HepG2 (cell line): ENCODE measurements at regions not wholly inside any gene's neighbourhood (a gene's known extent, or its start where the extent isn't known, plus 50 kb on each side); places are given as distances from the start of the nearest gene placed in this dataset.

Source experiments
- CENPBD1 ChIP-seq: sonication (generic); formaldehyde crosslinking; IDR thresholded peaks from 2 replicates; pipeline ENCODE4 v1.8.0; 2022; ENCODE audit warnings: missing genetic modification reagents, low read depth, mild to moderate bottlenecking, borderline replicate concordance
- CSRNP2 ChIP-seq: sonication (generic); formaldehyde crosslinking; conservative IDR thresholded peaks from 2 replicates; pipeline ENCODE4 v1.8.0; 2022; ENCODE audit warnings: low read depth, missing genetic modification reagents
- CTCF ChIP-seq: sonication (generic); formaldehyde crosslinking; IDR thresholded peaks from 2 replicates; pipeline ENCODE4 v1.5.0; 2020; ENCODE audit warnings: mild to moderate bottlenecking, missing genetic modification reagents, moderate library complexity
- EZH2 ChIP-seq: conservative IDR thresholded peaks from 2 replicates; pipeline ENCODE4 v1.6.1; 2012; ENCODE audit warnings: mild to moderate bottlenecking, low read depth, low read length, moderate library complexity
- HNRNPLL ChIP-seq: fragments of 200-400 bp; formaldehyde crosslinking; IDR thresholded peaks from 2 replicates; pipeline ENCODE4 v1.6.1; 2017; ENCODE audit warnings: mild to moderate bottlenecking, low read depth, low read length; ENCODE audit not compliant: poor library complexity, severe bottlenecking
- NFYB ChIP-seq: sonication (generic); formaldehyde crosslinking; IDR thresholded peaks from 2 replicates; pipeline ENCODE4 v1.4.0; 2020; ENCODE audit warnings: missing genetic modification reagents
- POLR2A ChIP-seq, 2 experiments: IDR thresholded peaks; 2 replicates each; pipeline ENCODE4 v1.6.1; 2011; ENCODE audit warnings: low read depth in 2 of 2, low read length in 2 of 2, mild to moderate bottlenecking in 1 of 2, moderate library complexity in 1 of 2; ENCODE audit not compliant: insufficient read depth in 1 of 2
- POLR2AphosphoS5 ChIP-seq: IDR thresholded peaks from 2 replicates; pipeline ENCODE4 v1.6.1; 2012; ENCODE audit warnings: low read depth, low read length
- ZNF737 ChIP-seq: sonication (generic); formaldehyde crosslinking; IDR thresholded peaks from 2 replicates; pipeline ENCODE4 v1.5.0; 2020; ENCODE audit warnings: missing genetic modification reagents, mild to moderate bottlenecking, borderline replicate concordance
- ZNF775 ChIP-seq: sonication (generic); formaldehyde crosslinking; IDR thresholded peaks from 2 replicates; pipeline ENCODE4 v1.4.0; 2020; ENCODE audit warnings: missing genetic modification reagents, mild to moderate bottlenecking, moderate library complexity, borderline replicate concordance

- TF ChIP-seq POLR2A (IDR thresholded peaks at IDR 0.05; ENCODE audit: insufficient read depth in 1 of 2, low read depth in 2 of 2, low read length in 2 of 2): no peak
- 0 out of 2 replicates have a peak, but pooled peaks have one; percentile 27 for TF ChIP-seq CTCF (CRISPR knock-in tag)
- TF ChIP-seq NFYB (CRISPR knock-in tag): no peak
- TF ChIP-seq POLR2AphosphoS5: no peak
- TF ChIP-seq HNRNPLL: no peak
- no peak for TF ChIP-seq ZNF775 (CRISPR knock-in tag)
- TF ChIP-seq CSRNP2 (CRISPR knock-in tag): no peak
- no peak for TF ChIP-seq CENPBD1 (CRISPR knock-in tag)
- no peak for TF ChIP-seq ZNF737 (CRISPR knock-in tag)
- no peak for TF ChIP-seq EZH2
These were observed 117.8 kb upstream of the AKR1E2 start for GRCh38 chr10:4708123-4708759.
